Hepatocyte (in vitro differentiated cells): ENCODE measurements at regions not wholly inside any gene's neighbourhood (a gene's known extent, or its start where the extent isn't known, plus 50 kb on each side); places are given as distances from the start of the nearest gene placed in this dataset.

Source experiments
- DNase-seq: peaks from one replicate; pipeline ENCODE4 v3.0.0-alpha.2; 2016; ENCODE audit warnings: low spot score
- H2AFZ ChIP-seq: fragments of 200-600 bp; sonication (generic); 2 replicates; pipeline ENCODE4 v1.6.0; 2016; ENCODE audit warnings: antibody characterized with exemption, mild to moderate bottlenecking
- H3K27ac ChIP-seq: fragments of 200-600 bp; sonication (generic); 2 replicates; pipeline ENCODE4 v1.5.1; 2016; ENCODE audit warnings: mild to moderate bottlenecking
- H3K27me3 ChIP-seq: fragments of 200-600 bp; sonication (generic); 2 replicates; pipeline ENCODE4 v1.6.1; 2016
- H3K36me3 ChIP-seq: fragments of 200-600 bp; sonication (generic); replicated peaks from 2 replicates; pipeline ENCODE4 v1.5.1; 2016; ENCODE audit warnings: low read depth; ENCODE audit not compliant: insufficient read depth
- H3K4me1 ChIP-seq: fragments of 200-600 bp; sonication (generic); 2 replicates; pipeline ENCODE4 v1.5.1; 2016; ENCODE audit warnings: mild to moderate bottlenecking, moderate library complexity; ENCODE audit not compliant: insufficient read depth
- H3K4me2 ChIP-seq: fragments of 200-600 bp; sonication (generic); 2 replicates; pipeline ENCODE4 v1.6.0; 2016
- H3K4me3 ChIP-seq: fragments of 200-600 bp; sonication (generic); 2 replicates; pipeline ENCODE4 v1.5.1; 2016; ENCODE audit warnings: mild to moderate bottlenecking
- H3K79me2 ChIP-seq: fragments of 200-600 bp; sonication (generic); 2 replicates; pipeline ENCODE4 v1.6.0; 2017; ENCODE audit warnings: mild to moderate bottlenecking
- H3K9me2 ChIP-seq: fragments of 200-600 bp; sonication (generic); replicated peaks from 2 replicates; pipeline ENCODE4 v1.6.0; 2017; ENCODE audit warnings: mild to moderate bottlenecking; ENCODE audit not compliant: insufficient read depth
- H3K9me3 ChIP-seq: fragments of 200-600 bp; sonication (generic); 2 replicates; pipeline ENCODE4 v1.5.1; 2016; ENCODE audit warnings: low read depth, mild to moderate bottlenecking
- H4K20me1 ChIP-seq: fragments of 200-600 bp; sonication (generic); 2 replicates; pipeline ENCODE4 v1.6.0; 2016; ENCODE audit warnings: mild to moderate bottlenecking; ENCODE audit not compliant: insufficient read depth, poor library complexity, severe bottlenecking
- CTCF ChIP-seq: fragments of 200-600 bp; sonication (generic); IDR thresholded peaks from 2 replicates; pipeline ENCODE4 v1.5.1; 2016; ENCODE audit warnings: antibody characterized with exemption, mild to moderate bottlenecking; ENCODE audit not compliant: poor library complexity
- EZH2 ChIP-seq: fragments of 200-600 bp; sonication (generic); IDR thresholded peaks from 2 replicates; pipeline ENCODE4 v1.6.1; 2016; ENCODE audit warnings: antibody characterized with exemption, mild to moderate bottlenecking, borderline replicate concordance
- EZH2phosphoT487 ChIP-seq: fragments of 200-600 bp; sonication (generic); IDR thresholded peaks from one replicate; pipeline ENCODE4 v1.6.1; 2018; ENCODE audit warnings: antibody characterized with exemption, mild to moderate bottlenecking, low read depth, moderate library complexity; ENCODE audit not compliant: unreplicated experiment, severe bottlenecking
- WGBS: methylation state at CpG from one replicate; pipeline ENCODE4 v1.1.6; 2016; ENCODE audit warnings: low lambda C conversion rate; ENCODE audit errors: missing lambda C conversion rate; 5-methylcytosine and 5-hydroxymethylcytosine counted together

DNA sequence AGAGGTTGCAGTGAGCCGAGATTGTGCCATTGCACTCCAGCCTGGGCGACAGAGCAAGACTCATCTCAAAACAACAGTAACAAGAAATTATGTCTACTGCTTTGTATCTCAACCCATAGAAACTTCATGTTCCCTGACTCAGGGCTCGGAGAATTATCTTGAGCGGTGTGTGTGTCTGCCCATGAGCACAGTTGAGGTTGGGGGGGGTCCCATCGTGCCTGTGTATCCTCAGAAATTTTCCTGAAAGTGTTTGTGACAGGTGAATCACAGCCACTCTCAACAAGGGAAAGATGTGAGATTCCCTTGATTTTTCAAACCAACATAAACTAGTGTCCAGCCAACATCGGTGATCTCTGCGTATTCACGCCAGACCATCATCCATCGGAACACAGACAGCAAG, 319.1 kb downstream of the ASMT start:
- Histone ChIP-seq H3K4me1 (no peaks in the 10 kb centered on the region), H3K27me3 (no peaks in the 10 kb centered on the region), H3K9me2 (no peaks in the 10 kb centered on the region), H3K36me3 (no peaks in the 10 kb centered on the region), H4K20me1 (no peaks in the 10 kb centered on the region), H3K4me3 (no peak overlapping the region), H3K9me3 (no peaks in the 10 kb centered on the region), H3K27ac (no peak overlapping the region), H3K79me2 (no peaks in the 10 kb centered on the region), H2AFZ (no peak overlapping the region), H3K4me2 (no peak overlapping the region)
- WGBS, result 91% methylated on average over 9 of the region's 9 CpGs
- no peak for DNase-seq
- TF ChIP-seq EZH2phosphoT487, result no peak
- TF ChIP-seq EZH2, result no peak
- no peak for TF ChIP-seq CTCF

GRCh38 chrX:1935805-1936204, 320.9 kb downstream of the ASMT start:
- WGBS, result 77% methylated on average over 4 of the region's 4 CpGs
- no peaks in the 10 kb centered on the region for H4K20me1 ChIP-seq
- no peak overlapping the region for H3K4me2 ChIP-seq
- H3K27ac ChIP-seq, result no peak overlapping the region
- H3K79me2 ChIP-seq, result no peaks in the 10 kb centered on the region
- H3K36me3 ChIP-seq, result no peaks in the 10 kb centered on the region
- H3K9me2 ChIP-seq, result no peaks in the 10 kb centered on the region
- no peaks in the 10 kb centered on the region for H3K27me3 ChIP-seq
- H3K4me3 ChIP-seq, result no peak overlapping the region
- H2AFZ ChIP-seq, result no peak overlapping the region
- no peaks in the 10 kb centered on the region for H3K4me1 ChIP-seq
- H3K9me3 ChIP-seq, result no peaks in the 10 kb centered on the region
- DNase-seq, result no peak
- TF ChIP-seq CTCF, result no peak
- TF ChIP-seq EZH2, result no peak
- TF ChIP-seq EZH2phosphoT487, result no peak

- 91% methylated on average over 6 of the region's 6 CpGs for WGBS
- no peak overlapping the region for H3K27ac ChIP-seq
- no peaks in the 10 kb centered on the region for H3K36me3 ChIP-seq
- no peak overlapping the region for H3K4me2 ChIP-seq
- no peaks in the 10 kb centered on the region for H3K27me3 ChIP-seq
- H3K9me3 ChIP-seq, result no peaks in the 10 kb centered on the region
- no peaks in the 10 kb centered on the region for H4K20me1 ChIP-seq
- no peak for DNase-seq
- no peak overlapping the region for H2AFZ ChIP-seq
- H3K4me3 ChIP-seq, result no peak overlapping the region
- no peaks in the 10 kb centered on the region for H3K79me2 ChIP-seq
- no peaks in the 10 kb centered on the region for H3K9me2 ChIP-seq
- H3K4me1 ChIP-seq, result no peaks in the 10 kb centered on the region
- TF ChIP-seq CTCF (no peak), EZH2 (no peak), EZH2phosphoT487 (no peak)
These were observed 323.3 kb downstream of the ASMT start for GRCh38 chrX:1938190-1938589.

GRCh38 chrX:1941321-1941720, 326.5 kb downstream of the ASMT start:
- Histone ChIP-seq H3K4me1 (no peaks in the 10 kb centered on the region), H3K36me3 (no peaks in the 10 kb centered on the region), H3K27me3 (no peaks in the 10 kb centered on the region), H3K4me3 (no peak overlapping the region), H3K9me3 (no peaks in the 10 kb centered on the region), H4K20me1 (no peaks in the 10 kb centered on the region), H3K79me2 (no peaks in the 10 kb centered on the region), H3K9me2 (no peaks in the 10 kb centered on the region), H2AFZ (no peak overlapping the region), H3K4me2 (no peak overlapping the region), H3K27ac (no peak overlapping the region)
- TF ChIP-seq EZH2 (no peak), CTCF (no peak), EZH2phosphoT487 (no peak)
- no peak for DNase-seq
- 60% methylated on average over 6 of the region's 6 CpGs for WGBS
